Fibroblast of the aortic adventitia (primary cell): ENCODE measurements at regions not wholly inside any gene's neighbourhood (a gene's known extent, or its start where the extent isn't known, plus 50 kb on each side); places are given as distances from the start of the nearest gene placed in this dataset.

Experiments used
- DNase-seq: peaks from one replicate; pipeline ENCODE4 v3.0.0-alpha.2; 2010; ENCODE audit warnings: low read depth
- H3K4me3 ChIP-seq: 2 replicates; pipeline ENCODE4 v1.5.1; 2011; ENCODE audit warnings: low read depth, mild to moderate bottlenecking, control low read depth, low read length, moderate library complexity
- TF ChIP-seq, protein P1 (sequence below): IDR thresholded peaks from 2 replicates; pipeline ENCODE4 v1.5.1; 2011; ENCODE audit warnings: mild to moderate bottlenecking, low read length, control low read depth, inconsistent platforms; ENCODE audit not compliant: insufficient read depth

DNA sequence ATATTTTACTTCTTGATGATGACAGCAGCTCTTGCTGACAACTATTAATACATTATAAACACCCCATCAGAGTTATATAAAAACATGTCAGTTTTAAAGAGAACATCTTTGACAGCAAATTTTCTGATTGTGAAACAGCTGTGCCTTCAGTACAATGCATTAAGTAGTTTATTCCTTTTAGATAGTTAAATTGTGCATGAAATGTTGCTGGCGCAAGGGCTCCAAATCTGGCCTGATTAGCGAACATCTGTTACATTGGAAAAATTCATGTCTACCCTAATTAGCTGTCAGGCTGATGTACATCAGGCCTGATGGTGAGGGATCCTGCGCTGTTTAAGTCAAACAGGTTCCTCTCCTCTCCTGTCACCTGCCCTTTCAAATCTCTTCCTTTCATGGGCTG, 171.9 kb upstream of the SP8 start:
- TF ChIP-seq, protein P1, sequence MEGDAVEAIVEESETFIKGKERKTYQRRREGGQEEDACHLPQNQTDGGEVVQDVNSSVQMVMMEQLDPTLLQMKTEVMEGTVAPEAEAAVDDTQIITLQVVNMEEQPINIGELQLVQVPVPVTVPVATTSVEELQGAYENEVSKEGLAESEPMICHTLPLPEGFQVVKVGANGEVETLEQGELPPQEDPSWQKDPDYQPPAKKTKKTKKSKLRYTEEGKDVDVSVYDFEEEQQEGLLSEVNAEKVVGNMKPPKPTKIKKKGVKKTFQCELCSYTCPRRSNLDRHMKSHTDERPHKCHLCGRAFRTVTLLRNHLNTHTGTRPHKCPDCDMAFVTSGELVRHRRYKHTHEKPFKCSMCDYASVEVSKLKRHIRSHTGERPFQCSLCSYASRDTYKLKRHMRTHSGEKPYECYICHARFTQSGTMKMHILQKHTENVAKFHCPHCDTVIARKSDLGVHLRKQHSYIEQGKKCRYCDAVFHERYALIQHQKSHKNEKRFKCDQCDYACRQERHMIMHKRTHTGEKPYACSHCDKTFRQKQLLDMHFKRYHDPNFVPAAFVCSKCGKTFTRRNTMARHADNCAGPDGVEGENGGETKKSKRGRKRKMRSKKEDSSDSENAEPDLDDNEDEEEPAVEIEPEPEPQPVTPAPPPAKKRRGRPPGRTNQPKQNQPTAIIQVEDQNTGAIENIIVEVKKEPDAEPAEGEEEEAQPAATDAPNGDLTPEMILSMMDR = no peak
- DNase-seq = no peak
- no peak overlapping the region for H3K4me3 ChIP-seq

DNA sequence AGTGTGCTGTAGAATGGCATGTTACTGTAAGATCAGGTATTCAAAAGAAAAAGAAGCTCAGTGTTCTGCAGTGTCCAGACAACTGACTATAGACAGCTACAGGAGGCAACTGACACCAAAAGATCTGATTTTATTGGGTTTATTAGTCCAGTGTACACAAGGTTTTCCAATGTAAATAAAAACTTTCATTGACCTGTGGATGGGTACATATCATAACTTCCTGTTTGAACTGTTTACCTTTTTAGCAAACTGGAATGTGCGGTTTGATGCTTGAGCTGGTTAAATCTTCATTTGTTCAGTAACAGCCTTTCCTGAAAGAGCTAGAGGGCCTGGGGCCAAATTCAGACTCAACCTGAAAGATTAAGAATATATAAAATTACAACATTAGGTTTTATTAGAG, 172.6 kb upstream of the SP8 start:
- no peak for DNase-seq
- TF ChIP-seq, protein P1 = no peak
- no peak overlapping the region for H3K4me3 ChIP-seq

DNA sequence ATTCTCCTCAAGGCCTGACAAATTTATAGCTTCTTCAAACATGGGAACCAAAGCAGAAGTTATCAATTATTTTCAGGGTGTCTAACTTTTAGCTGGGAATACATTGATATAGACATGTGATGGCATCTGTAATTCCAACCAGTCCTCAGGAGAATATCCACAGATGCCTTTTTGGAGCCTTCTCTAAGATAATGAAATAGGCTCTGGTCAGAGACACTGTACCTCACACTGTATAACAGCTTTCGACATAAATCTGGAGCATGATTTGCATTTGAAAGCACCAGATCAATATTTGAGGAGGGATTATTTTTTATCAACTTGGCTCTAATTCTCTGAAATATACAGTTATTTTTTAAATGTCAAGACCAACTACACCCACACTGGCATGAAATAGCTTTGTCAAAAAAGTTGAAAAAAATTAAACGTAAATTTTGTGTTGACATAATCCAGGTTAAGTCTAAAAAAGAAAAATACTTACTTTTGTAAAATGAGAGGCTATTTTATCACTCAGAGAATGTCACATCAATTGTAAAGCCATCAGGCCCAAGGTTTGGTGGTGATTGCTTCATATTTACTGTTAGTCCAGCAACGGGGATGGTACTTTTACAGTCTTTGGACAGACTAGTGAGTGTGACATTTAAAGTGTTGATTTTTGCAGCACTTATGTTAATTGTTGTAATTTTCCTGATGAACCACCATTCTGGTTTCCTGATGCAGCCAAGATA, 177.0 kb upstream of the SP8 start:
- TF ChIP-seq, protein P1 = no peak
- DNase-seq = no peak

DNA sequence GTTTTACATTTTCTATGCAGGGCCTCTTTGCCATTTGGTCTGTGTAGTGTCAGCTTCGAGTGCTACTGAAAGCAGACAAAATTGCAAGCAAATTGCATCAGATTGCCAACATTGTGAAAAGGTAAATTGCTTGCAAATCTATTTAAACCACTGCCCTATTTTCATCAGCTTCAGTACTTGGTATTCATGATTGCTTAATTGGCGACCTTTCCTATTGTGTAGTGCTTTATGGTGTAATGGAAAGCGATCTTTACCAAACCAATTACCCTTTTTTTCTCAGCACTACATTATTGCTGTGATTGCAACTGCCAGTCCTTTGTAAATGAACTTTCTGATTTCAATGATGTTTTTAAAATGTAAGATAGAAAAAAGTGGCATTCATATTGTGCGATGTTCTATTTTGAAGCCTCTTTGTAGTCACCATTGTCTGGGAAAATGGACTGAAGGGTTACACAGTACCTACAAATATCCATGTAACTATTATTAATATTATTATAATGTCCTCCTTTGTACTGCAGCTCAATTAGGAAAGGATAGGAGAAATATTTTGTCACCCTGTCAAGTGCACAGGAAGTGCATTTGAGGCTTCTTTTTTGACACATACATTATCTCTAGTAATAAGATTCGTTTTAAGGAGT, 177.7 kb upstream of the SP8 start:
- H3K4me3 ChIP-seq = no peak overlapping the region
- DNase-seq = no peak
- TF ChIP-seq, protein P1 = no peak

More for the DNA sequence above, 177.0 kb upstream of the SP8 start:
- no peak overlapping the region for H3K4me3 ChIP-seq

DNA sequence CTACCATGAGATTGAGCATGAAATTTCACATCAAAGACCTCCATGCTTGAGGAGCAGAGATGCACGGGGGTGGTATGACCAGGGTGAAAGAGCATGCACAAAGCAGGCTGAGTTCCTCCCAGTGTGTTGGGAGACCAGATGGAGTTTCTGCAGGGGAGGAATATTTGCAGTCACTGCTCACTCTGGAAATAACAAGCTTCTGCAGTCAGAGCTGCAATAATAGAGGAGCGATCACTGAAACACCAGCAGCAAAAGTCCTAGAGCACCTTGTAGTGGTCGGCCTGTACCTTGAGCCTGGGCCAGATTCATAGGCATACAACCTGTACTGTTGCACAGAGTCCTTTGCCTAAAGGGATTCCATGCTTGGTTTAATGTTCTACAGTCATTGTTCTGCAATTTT, 184.5 kb upstream of the SP8 start:
- no peak overlapping the region for H3K4me3 ChIP-seq
- DNase-seq = no peak

DNA sequence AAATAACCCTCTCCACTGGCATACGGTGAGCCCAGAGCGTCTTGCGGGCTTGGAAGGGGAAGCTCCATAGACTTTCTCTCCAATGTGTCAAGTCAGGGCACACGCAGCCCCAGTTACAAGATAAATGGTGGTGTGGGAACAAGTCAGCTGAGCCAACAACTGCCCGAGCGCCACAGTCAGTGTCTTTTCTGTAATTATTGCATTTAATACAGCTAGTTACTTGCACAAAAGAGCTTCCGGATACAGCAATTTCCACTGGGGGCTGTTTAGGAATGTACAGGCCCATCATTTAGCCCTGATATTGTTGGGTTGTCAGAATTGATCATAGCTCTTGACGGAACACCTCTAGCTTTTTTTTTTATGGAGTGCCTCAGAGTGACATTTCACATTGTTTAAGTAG, 193.5 kb upstream of the SP8 start:
- TF ChIP-seq, protein P1 = no peak
- H3K4me3 ChIP-seq = no peak overlapping the region
- no peak for DNase-seq

More for the DNA sequence above, 184.5 kb upstream of the SP8 start:
- TF ChIP-seq, protein P1 = no peak
